Omental fat pad (tissue), 3 donors: ENCODE measurements at regions not wholly inside any gene's neighbourhood (a gene's known extent, or its start where the extent isn't known, plus 50 kb on each side); places are given as distances from the start of the nearest gene placed in this dataset.

Source experiments
- ATAC-seq: fragments of 150-250 bp; one replicate; pipeline ENCODE4 v1.9.1; 2016; ENCODE audit warnings: mild to moderate bottlenecking, moderate library complexity; ENCODE audit not compliant: low FRiP score
- DNase-seq: peaks from one replicate; pipeline ENCODE4 v3.0.0-alpha.2; 2019; ENCODE audit warnings: low spot score
- TF ChIP-seq, protein P1 (sequence below), 3 donors: fragments of 450-650 bp; IDR thresholded peaks; one replicate each; pipeline ENCODE4 v1.5.1; 2016 to 2017; ENCODE audit warnings: antibody characterized with exemption in 3 of 3, mild to moderate bottlenecking in 3 of 3, moderate library complexity in 2 of 3

DNA sequence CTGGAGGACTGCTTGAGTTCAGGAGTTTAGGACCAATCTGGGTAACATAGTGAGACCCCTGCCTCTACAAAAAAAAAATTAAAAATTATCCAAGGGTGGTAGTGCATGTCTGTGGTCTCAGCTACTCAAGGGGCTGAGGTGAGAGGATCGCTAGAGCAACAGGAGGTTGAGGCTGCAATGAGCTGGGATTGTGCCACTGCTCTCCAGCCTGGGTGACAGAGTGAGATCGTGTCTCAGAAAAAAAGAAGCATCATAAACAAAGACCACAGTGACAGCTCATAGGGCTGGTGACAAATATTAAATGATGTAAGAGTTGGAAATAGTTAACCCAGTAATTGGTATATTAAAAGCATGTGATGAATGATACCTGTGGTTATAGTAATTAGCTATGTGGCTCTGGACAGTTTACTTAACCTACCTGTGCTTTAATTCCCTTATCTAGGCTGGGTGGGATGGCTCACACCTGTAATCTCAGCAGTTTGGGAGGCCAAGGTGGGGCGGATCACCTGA lies 68.0 kb downstream of the GSC start:
- DNase-seq (no peak), ATAC-seq (no peak)
- TF ChIP-seq, protein P1, sequence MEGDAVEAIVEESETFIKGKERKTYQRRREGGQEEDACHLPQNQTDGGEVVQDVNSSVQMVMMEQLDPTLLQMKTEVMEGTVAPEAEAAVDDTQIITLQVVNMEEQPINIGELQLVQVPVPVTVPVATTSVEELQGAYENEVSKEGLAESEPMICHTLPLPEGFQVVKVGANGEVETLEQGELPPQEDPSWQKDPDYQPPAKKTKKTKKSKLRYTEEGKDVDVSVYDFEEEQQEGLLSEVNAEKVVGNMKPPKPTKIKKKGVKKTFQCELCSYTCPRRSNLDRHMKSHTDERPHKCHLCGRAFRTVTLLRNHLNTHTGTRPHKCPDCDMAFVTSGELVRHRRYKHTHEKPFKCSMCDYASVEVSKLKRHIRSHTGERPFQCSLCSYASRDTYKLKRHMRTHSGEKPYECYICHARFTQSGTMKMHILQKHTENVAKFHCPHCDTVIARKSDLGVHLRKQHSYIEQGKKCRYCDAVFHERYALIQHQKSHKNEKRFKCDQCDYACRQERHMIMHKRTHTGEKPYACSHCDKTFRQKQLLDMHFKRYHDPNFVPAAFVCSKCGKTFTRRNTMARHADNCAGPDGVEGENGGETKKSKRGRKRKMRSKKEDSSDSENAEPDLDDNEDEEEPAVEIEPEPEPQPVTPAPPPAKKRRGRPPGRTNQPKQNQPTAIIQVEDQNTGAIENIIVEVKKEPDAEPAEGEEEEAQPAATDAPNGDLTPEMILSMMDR (IDR thresholded peaks at IDR 0.05), result no peak

DNA sequence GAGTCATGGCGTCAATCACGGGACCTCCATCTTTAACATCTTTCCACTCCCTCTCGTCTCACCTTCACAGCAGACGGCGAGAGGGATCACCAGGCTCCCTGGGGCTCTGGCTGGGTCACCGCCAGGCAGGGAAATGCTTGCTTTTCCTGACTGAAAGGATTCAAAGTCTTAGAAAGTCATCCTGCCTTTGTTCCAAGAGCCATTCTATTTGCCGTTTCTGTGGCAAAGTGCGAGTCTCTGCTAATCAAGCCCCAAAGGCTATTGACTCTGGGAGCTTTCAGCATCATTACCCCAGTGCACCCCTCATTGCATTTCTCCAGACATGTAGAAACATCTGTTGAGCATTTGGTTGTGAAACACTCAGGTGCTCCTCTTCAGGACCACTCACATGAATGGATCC lies 69.6 kb downstream of the GSC start:
- DNase-seq (no peak), ATAC-seq (no peak)
- TF ChIP-seq, protein P1 (IDR thresholded peaks at IDR 0.05), result no peak

DNA sequence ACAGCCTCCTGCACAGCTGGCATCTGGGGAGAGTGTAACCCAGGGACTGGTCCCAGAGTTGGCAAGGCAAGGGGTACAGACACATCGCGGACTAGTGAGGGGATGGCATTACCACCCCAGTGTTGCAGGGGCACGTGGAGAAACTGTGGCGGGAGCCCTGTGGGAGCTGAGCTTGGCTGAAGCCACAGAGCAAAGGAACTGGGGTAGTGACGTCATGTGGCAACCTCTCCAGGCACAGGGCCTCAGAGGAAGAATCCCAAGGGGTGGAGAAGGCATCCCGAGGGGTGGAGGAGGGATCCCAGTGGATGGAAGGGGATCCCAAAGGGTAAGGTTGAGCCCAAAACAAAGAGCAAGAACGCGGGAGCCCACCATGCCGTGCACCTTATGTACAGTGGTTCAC lies 70.1 kb downstream of the GSC start:
- no peak for ATAC-seq
- TF ChIP-seq, protein P1 (IDR thresholded peaks at IDR 0.05), result no peak
- DNase-seq, result no peak

DNA sequence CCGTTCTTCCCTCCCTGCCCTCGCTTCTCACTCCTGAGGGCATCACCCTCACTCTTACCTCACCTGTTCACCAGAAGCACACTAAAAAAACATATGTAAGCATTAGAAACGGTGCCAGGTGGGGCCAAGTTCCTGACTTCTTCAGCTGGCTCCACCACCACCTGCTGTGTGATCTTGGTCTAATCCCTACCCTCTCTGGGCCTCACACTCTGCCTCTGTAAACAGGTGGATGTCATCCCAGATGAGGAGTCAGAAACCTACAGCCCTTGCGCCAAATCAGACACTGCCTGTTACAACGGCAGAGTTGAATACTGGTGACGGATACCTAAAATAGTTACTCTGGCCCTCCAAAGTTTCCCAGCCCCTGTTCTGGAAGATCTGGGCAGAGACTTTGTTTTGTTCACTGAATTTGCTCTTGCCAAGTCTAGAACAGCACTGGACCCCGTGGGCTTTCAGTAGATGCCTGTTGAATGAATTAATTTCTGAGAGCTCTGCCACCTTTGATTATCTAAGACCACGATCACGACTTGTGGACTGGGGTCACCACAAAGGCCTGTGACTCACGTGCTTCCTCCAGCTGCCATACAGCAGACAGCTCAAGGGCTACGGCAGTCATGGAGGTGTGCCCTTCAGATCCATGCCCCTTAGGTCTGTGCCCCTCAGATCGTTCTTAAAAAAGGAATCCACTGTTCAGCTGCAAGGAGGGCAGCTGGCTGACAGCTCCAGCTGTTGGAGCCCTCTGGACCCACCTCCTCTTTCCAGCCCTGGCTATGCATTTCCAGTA lies 71.9 kb downstream of the GSC start:
- no peak for DNase-seq
- TF ChIP-seq, protein P1 (IDR thresholded peaks at IDR 0.05), result no peak
- ATAC-seq, result no peak

DNA sequence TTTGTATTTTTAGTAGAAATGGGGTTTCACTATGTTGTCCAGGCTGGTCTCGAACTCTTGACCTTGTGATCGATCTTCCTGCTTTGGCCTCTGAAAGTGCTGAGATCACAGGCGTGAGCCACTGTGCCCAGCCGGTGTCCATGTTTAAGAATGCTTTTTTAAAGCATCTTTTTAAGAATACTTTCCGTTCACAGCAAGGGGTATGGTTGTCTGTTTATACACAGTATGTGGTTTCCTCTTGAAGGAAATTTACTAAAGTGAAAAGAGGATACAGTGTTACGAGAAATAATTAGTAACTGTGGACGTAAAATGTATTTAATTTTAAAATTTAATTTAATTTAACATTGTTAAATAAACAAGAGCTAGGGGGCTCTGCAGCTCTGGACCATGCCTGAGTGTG lies 73.4 kb downstream of the GSC start:
- DNase-seq, result no peak
- TF ChIP-seq, protein P1 (IDR thresholded peaks at IDR 0.05), result no peak
- no peak for ATAC-seq

DNA sequence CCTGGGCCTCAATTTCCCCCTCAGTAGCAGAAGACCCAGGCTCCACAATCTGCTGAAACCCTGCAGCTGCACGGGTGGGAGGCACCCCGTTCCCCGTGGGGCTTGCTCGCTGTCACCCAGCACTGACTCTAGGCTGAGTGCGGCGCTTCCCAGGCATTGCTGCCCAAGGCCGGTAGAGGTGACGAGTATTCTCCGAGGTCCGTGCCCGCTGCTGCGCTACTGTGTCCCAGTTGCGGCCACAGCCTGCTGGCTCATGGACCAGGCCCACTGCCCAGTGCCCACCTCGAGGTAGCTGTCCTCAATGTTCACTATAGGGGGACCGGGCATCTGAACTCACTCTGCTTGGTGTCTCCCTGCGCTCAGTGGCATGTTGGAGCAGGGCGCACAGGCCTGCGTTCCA lies 74.7 kb downstream of the GSC start:
- TF ChIP-seq, protein P1 (IDR thresholded peaks at IDR 0.05), result no peak
- ATAC-seq, result no peak
- DNase-seq, result no peak

DNA sequence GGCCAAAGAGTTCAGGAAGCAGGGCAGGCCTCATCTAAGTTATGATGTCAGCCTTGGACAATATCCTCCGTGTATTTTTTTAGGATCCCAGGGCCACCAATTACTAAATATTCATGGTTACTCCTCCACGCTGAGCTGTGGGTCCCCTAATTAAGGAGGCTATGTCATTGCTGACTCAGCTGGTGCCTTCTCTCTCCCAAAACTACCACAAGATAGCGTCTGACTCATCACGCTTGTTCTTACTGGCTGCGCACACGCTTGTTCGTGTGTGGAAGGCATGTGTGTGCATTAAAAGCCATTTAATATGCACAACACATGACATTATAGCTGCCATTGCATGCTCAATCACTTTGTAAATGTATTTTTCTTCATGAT lies 78.3 kb downstream of the GSC start:
- DNase-seq, result no peak
- ATAC-seq, result no peak
- TF ChIP-seq, protein P1 (IDR thresholded peaks at IDR 0.05), result no peak
